HepG2 (cell line): ENCODE measurements at regions not wholly inside any gene's neighbourhood (a gene's known extent, or its start where the extent isn't known, plus 50 kb on each side); places are given as distances from the start of the nearest gene placed in this dataset.

Source experiments
- ATAC-seq: fragments of 200-7000 bp; cut with Tn5 transposase; 3 replicates; pipeline ENCODE4 v1.9.1; 2020; ENCODE audit warnings: mild to moderate bottlenecking, moderate library complexity
- BruUV-seq: library from RNA; stranded (reverse); fragments of 400-500 nt; replicated peaks from 2 replicates; lab custom pipeline; 2021; lab: Mats Ljungman, UMichigan
- CTCF ChIA-PET: fragments of 300-600 bp; formaldehyde crosslinking; extraction: SDS; loops from one replicate; lab custom pipeline; 2021; ENCODE audit warnings: low total read pairs, inconsistent platforms, low intra/inter-chr PET ratio; lab: Yijun Ruan, JAX
- POLR2A ChIA-PET: fragments of 350-600 bp; sonication (Branson Sonifier 250); formaldehyde crosslinking; loops from one replicate; lab custom pipeline; 2020; ENCODE audit warnings: antibody characterized with exemption, inconsistent platforms; lab: Yijun Ruan, JAX
- DNase-seq: peaks from one replicate; pipeline ENCODE4 v3.0.0-alpha.2; 2015; ENCODE audit warnings: low spot score
- FAIRE-seq: peaks from 3 replicates; lab custom pipeline; 2011; peaks lifted over from hg19 to GRCh38; lab: Jason Lieb, UNC
- H2AFZ ChIP-seq: one replicate; pipeline ENCODE4 v1.6.1; 2011; ENCODE audit warnings: low read length, inconsistent platforms
- H3K27ac ChIP-seq: fragments of 300-600 bp; 3 replicates; pipeline ENCODE4 v1.8.0; 2011; ENCODE audit warnings: mixed run types, mild to moderate bottlenecking, mixed read lengths, low read length, inconsistent platforms; ENCODE audit not compliant: insufficient read depth; ENCODE audit errors: extremely low read length
- H3K27me3 ChIP-seq, 2 experiments: fragments of 200-600 bp in 1 of 2; 2 replicates in 1 of 2; 3 replicates in 1 of 2; pipeline versions ENCODE4 v1.6.0 to v1.8.0; 2011; ENCODE audit warnings: low read length in 2 of 2, mild to moderate bottlenecking in 2 of 2, moderate library complexity in 2 of 2, inconsistent platforms in 1 of 2; ENCODE audit not compliant: insufficient read depth in 2 of 2, control insufficient read depth in 1 of 2
- H3K36me3 ChIP-seq, 2 experiments: fragments of 200-600 bp in 1 of 2; replicated peaks in 1 of 2; 2 replicates in 1 of 2; 3 replicates in 1 of 2; pipeline versions ENCODE4 v1.5.1 to v1.8.0; 2011; ENCODE audit warnings: low read length in 2 of 2, inconsistent platforms in 1 of 2; ENCODE audit not compliant: insufficient read depth in 2 of 2, control insufficient read depth in 1 of 2
- H3K4me1 ChIP-seq: 2 replicates; pipeline ENCODE4 v1.5.1; 2012; ENCODE audit warnings: low read length, inconsistent platforms; ENCODE audit not compliant: insufficient read depth
- H3K4me2 ChIP-seq: 2 replicates; pipeline ENCODE4 v1.6.0; 2011; ENCODE audit warnings: low read depth, low read length, inconsistent platforms
- H3K4me3 ChIP-seq, 3 experiments: fragments of 200-600 bp in 1 of 3; sonication (generic), shearing (Covaris generic) in 1 of 3; replicated peaks in 1 of 3; 2 replicates each; pipeline ENCODE4 v1.5.1; 2011 to 2016; ENCODE audit warnings: low read length in 3 of 3, inconsistent platforms in 2 of 3, low read depth in 2 of 3, mild to moderate bottlenecking in 2 of 3, control low read depth in 1 of 3, mixed read lengths in 1 of 3; ENCODE audit not compliant: insufficient read depth in 1 of 3
- H3K79me2 ChIP-seq: one replicate; pipeline ENCODE4 v1.6.1; 2011; ENCODE audit warnings: low read length, inconsistent platforms; ENCODE audit not compliant: insufficient read depth
- H3K9ac ChIP-seq: 2 replicates; pipeline ENCODE4 v1.6.0; 2011; ENCODE audit warnings: mild to moderate bottlenecking, low read depth, low read length, inconsistent platforms; ENCODE audit not compliant: insufficient read depth
- H3K9me3 ChIP-seq: 2 replicates; pipeline ENCODE4 v1.5.1; 2012; ENCODE audit warnings: mild to moderate bottlenecking, low read length
- H4K20me1 ChIP-seq: 2 replicates; pipeline ENCODE4 v1.6.0; 2011; ENCODE audit warnings: inconsistent platforms, mild to moderate bottlenecking, low read length, moderate library complexity; ENCODE audit not compliant: insufficient read depth
- BRCA1 ChIP-seq: sonication (generic); formaldehyde crosslinking; IDR thresholded peaks from 2 replicates; pipeline ENCODE4 v1.4.0; 2020; ENCODE audit warnings: missing genetic modification reagents
- FOXK1 ChIP-seq: sonication (generic); formaldehyde crosslinking; IDR thresholded peaks from 2 replicates; pipeline ENCODE4 v1.4.0; 2020; ENCODE audit warnings: low read depth, missing genetic modification reagents, borderline replicate concordance
- MXD1 ChIP-seq: sonication (generic); formaldehyde crosslinking; IDR thresholded peaks from 2 replicates; pipeline ENCODE4 v1.4.0; 2020; ENCODE audit warnings: mild to moderate bottlenecking, missing genetic modification reagents
- RELA ChIP-seq: sonication (generic); formaldehyde crosslinking; IDR thresholded peaks from 2 replicates; pipeline ENCODE4 v1.4.0; 2020; ENCODE audit warnings: missing genetic modification reagents
- RNF219 ChIP-seq: sonication (generic); formaldehyde crosslinking; IDR thresholded peaks from 2 replicates; pipeline ENCODE4 v1.5.0; 2020; ENCODE audit warnings: mild to moderate bottlenecking, missing genetic modification reagents
- ZNF17 ChIP-seq: sonication (generic); formaldehyde crosslinking; IDR thresholded peaks from 2 replicates; pipeline ENCODE4 v1.5.0; 2020; ENCODE audit warnings: mild to moderate bottlenecking, missing genetic modification reagents
- ZNF639 ChIP-seq: conservative IDR thresholded peaks from 2 replicates; pipeline ENCODE4 v1.6.1; 2018; ENCODE audit warnings: missing genetic modification reagents
- WGBS: methylation state at CpG from one replicate; pipeline ENCODE4 v1.1.6; 2017; ENCODE audit warnings: low lambda C conversion rate; 5-methylcytosine and 5-hydroxymethylcytosine counted together
- in situ Hi-C: cut with HindIII; loops from 2 replicates; pipeline ENCODE4 v1.10.0; 2017; ENCODE audit warnings: low pct_unique_long_range_greater_than_20kb; ENCODE audit not compliant: extremely low pct_ligation_motif_present
- intact Hi-C: fragments of 100-400 bp; cut with micrococcal nuclease; formaldehyde crosslinking; loops from one replicate; pipeline ENCODE4 v1.10.0; 2022; ENCODE audit not compliant: unreplicated experiment

- H3K9me3 ChIP-seq, result no peaks in the 10 kb centered on the region
- H3K9ac ChIP-seq, result no peak overlapping the region
- H3K79me2 ChIP-seq, result no peaks in the 10 kb centered on the region
- H3K27ac ChIP-seq, result no peak overlapping the region
- H2AFZ ChIP-seq, result no peak overlapping the region
- ChIA-PET POLR2A (no interaction called here), CTCF (no interaction called here)
- H3K4me3 ChIP-seq, result no peak overlapping the region
- DNase-seq (no peak), ATAC-seq (no peak), FAIRE-seq (no peak)
- no peaks in the 10 kb centered on the region for H4K20me1 ChIP-seq
- peaks cover 48% of the 10 kb centered on the region for H3K4me1 ChIP-seq
- no peak overlapping the region for H3K4me2 ChIP-seq
- BruUV-seq, result no TSS peak
- 33% methylated on average over 1 of the region's 1 CpG for WGBS
- no peaks in the 10 kb centered on the region for H3K36me3 ChIP-seq
- no peak for TF ChIP-seq RNF219 (CRISPR knock-in tag)
- no peak for TF ChIP-seq MXD1
- TF ChIP-seq ZNF17, result no peak
- no peak for TF ChIP-seq RELA (CRISPR knock-in tag)
- H3K27me3 ChIP-seq, result no peaks in the 10 kb centered on the region
- intact Hi-C loops, result no loop called here
- in situ Hi-C loops, result no loop called here
Observed at GRCh38 chr5:74421377-74421776, 219.2 kb downstream of the ENC1 start.

GRCh38 chr5:74420947-74421346 lies 219.6 kb downstream of the ENC1 start:
- no peak overlapping the region for H3K27ac ChIP-seq
- no peaks in the 10 kb centered on the region for H3K36me3 ChIP-seq
- TF ChIP-seq ZNF639 (CRISPR knock-in tag), result no peak
- no peak for TF ChIP-seq BRCA1 (CRISPR knock-in tag)
- TF ChIP-seq FOXK1 (CRISPR knock-in tag), result no peak
- H3K4me1 ChIP-seq, result peaks cover 53% of the 10 kb centered on the region
- DNase-seq (no peak), FAIRE-seq (no peak), ATAC-seq (no peak)
- no peaks in the 10 kb centered on the region for H3K27me3 ChIP-seq
- no peaks in the 10 kb centered on the region for H3K79me2 ChIP-seq
- no peaks in the 10 kb centered on the region for H4K20me1 ChIP-seq
- no peak overlapping the region for H3K4me2 ChIP-seq
- H2AFZ ChIP-seq, result no peak overlapping the region
- BruUV-seq, result no TSS peak
- 50% methylated on average over 1 of the region's 1 CpG for WGBS
- H3K4me3 ChIP-seq, result no peak overlapping the region
- no peak overlapping the region for H3K9ac ChIP-seq
- ChIA-PET CTCF (no interaction called here), POLR2A (no interaction called here)
- in situ Hi-C loops (no loop called here), intact Hi-C loops (no loop called here)
- H3K9me3 ChIP-seq, result no peaks in the 10 kb centered on the region
